NCI-H345 treated with DMSO at 0.1 percent for 48 hours (cell line): ENCODE measurements at regions not wholly inside any gene's neighbourhood (a gene's known extent, or its start where the extent isn't known, plus 50 kb on each side); places are given as distances from the start of the nearest gene placed in this dataset.

ENCODE experiments used
- DNase-seq: peaks from one replicate; lab custom pipeline; 2025; ENCODE audit not compliant: unreplicated experiment; lab: John Stamatoyannopoulos, UW

DNA sequence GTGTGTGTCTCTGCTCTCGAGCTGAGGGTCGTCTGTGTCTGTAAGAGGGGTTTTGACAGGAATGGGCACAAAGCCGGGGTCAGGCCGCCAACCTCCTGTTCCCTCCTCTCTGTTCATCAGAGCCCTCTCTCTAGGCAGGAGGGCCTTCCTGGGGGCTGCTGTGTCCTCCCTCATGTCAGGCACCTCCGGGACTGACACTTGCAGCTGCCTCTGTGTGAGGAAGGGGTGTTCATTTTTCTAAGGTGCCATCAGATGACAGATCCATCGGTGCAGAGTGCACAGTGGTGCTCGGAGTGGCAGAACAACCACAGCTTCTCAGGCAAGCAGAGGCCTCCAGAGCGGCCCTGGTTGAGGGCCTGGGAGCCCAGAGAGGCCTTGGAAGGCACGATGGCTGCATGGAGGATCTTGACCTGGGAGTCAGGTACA is 265.4 kb upstream of the B3GAT1 start:
- no peak for DNase-seq

DNA sequence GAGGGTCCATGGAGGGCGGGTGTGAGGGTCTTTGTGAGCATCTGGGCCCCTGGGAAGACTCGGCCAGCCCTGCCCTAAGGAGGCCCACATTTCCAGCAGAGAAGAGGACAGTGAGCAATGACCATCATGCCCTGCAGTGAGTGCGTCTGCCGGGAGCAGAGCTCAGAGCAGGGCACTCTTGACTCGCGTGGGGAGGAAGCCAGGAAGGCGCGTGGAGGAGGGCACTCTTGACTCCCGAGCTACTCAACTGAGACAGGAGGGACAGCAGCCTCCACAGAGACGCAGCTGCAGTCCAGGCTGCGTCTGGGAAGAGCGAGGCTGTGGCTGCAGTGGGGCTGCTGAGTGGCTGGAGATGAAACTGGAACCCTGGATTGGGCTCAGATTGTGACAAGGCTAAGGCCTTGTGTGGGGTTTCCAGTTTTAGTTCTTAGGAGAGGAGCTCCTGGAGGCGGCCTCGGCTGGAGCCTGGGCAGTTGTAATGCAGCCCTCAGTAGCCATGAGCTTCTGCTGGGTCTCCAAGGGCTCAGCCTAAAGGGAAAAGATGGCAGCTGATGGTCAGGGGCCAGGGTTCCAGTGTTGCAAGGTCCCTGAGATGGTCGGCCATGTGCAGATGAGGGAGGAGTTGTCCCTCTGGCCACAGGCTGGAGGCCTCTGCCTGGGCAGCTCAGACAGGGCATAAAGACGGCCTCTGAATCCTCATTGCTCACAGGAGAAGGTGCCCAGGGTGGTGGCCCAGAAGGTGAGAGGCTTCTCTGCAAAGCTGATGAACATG is 264.7 kb upstream of the B3GAT1 start:
- no peak for DNase-seq

DNA sequence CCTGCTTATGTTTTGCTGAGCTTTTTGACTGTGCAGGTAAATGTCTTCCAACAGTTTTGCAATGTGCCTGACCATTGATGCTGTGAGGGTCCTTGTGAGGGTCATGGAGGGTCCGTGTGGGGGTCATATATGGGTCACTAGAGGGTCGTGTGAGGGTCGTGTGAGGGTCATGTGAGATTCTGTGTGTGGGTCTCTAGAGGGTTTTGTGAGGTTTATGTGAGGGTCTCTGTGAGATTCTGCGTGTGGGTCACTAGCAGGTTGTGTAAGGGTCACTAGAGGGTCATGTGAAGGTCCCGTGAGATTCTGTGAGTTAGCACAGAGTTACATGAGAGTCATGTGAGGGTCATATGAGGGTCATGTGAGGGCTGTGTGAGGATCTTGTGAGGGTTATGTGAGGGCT is 263.9 kb upstream of the B3GAT1 start:
- DNase-seq = no peak

DNA sequence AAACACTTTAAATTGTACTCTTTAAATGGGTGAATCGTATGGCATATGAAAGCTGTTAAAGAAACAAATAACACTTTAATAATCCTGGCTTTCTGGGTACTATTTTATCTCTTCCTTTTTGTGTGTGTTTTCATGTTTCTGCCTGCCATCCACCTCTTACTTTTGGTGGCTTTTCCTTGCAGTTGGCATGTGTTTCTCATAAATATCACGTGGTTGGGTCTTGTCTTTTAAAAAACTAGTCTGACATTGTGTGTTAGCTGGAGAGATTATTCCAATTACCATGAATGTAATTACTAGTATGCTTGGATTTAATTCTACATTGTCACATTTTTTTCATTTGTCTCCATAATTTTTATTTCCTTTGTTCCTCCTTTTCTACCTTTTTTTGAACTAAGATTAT is 262.9 kb upstream of the B3GAT1 start:
- no peak for DNase-seq

DNA sequence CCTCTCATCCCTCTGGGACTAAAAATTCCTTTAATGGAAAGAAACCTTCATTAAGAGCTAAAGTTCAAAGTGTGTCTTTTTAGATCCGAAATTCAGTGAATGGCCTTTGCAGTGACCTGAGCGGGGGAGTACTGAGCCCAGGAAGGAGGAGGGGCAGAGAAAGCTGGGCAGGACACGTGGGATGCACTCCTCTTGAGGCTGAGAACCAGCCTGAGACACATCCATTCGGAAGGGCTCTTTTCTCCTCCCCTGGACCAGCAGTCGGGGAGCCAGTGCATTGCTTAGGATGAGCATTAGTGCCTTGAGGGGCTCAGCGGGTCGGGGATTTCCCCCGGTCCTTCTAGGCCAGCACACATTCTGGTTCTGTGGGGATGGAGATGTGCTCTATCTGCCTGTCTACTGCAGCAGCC is 258.9 kb upstream of the B3GAT1 start:
- no peak for DNase-seq

DNA sequence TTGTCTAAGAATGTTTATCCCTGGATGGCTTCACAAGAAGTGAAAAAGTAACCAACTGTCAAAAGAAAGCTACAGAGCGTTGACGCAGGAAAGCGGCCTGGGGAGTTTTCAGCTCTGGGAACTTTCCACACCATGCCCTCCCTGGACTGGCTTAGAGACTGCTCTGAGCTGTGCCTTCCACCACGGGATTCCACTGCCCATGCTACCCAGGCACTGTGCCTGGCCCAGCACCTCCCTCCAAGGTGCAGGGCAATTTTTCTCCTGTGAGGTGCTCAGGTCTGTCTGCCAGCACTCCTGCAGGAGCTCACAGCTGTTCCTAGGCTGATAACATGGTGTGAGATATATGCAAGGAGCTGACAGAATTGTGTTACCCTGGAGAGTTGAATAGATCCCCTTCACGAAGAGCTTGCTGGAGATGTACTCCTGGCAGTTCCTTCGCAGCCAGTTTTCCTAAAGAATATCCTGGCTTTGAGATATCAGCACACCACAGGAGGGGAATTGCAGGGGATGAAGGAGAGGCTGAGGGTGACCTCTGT is 258.3 kb upstream of the B3GAT1 start:
- DNase-seq = no peak

DNA sequence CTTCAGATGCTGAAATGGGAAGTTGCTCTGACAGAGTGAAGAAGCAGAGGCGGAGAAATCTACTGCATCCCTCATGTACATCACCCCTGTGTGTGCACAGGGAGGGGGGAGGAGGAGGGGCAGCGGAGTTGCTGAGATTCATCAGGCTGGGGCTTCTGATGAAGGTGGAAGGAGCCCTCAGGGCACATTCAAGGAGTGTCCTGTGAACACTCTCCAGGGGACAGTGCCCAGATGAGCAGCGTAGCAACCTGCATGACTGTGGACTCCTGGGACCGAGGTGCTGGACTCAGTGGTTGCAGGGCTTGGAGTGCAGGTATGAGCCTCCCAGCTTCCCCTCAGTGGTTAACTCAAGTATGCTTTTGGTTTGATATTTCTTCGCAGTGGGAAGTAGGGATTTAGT is 257.8 kb upstream of the B3GAT1 start:
- DNase-seq = no peak

DNA sequence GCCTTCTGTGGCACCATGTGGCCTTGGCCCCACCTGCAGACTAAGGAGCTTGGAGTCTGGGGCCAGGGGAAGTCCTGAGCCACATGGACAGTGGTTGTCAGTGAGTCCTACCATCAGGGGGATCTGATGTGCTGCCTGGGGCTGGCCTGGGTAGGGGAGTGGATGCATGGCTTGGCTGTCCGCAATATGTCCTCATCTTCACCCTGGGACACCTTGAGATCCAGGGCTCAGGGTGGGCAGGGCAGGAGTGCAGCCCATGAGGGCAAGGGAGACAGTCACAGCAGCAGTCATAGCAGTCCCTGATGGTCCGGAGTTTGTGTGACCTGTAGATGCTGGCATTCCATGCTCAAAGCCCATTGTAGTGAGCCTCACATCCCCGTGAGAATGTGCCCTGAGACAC is 256.8 kb upstream of the B3GAT1 start:
- DNase-seq = no peak

DNA sequence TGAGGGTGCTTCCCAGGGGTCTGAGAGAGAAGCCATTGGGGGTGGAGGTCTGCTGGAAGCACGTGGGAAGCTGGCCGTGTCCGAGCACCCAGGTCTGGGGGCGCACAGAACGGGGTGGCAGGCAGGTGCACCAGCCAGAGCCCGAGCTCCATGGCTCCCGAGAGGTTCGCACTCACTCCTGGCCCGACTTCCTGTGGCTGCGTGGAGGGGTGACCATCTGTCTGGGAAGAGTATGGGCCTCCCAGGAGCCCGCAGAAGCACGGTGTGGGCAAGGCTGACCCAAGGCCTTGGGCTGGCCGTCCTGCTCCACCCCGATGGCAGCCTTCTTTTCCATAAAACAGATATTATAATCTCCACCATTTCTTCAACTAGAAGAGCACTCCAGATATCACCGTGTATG is 256.0 kb upstream of the B3GAT1 start:
- DNase-seq = no peak

DNA sequence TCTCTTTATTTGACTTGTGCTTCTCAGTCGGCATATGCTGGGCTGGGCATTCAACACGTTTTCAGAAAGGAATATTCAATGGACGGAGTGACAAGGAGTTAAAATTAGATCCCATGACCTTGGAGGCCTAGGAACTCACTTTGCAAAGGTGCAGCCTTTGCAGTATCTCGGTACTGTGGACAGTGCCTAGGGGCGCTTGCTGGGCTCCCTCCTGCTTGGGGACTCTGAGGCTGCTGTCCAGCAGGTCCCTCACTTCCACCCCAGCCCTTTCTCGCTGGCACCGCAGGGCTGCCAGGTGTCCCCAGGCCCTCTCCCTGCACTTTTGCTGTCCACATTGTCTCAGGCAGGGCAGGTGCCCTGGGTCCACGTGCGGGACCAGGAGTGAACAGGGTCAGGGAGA is 255.5 kb upstream of the B3GAT1 start:
- no peak for DNase-seq

DNA sequence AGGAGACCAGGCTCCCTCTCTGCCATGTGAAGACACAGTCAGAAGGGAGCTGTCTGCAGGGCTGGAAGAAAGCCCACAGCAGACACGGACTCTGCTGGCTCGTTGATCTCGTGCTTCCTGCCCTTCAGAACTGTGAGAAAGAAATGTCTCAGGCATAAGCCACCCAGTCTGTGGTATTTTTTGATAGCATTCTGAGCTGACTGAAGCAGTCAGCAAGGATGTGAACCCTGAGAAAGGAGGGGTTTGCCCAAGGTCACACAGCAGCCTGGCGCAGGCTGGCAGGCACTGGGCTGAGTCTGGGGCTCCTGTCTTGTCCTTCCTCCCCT is 255.1 kb upstream of the B3GAT1 start:
- DNase-seq = no peak

DNA sequence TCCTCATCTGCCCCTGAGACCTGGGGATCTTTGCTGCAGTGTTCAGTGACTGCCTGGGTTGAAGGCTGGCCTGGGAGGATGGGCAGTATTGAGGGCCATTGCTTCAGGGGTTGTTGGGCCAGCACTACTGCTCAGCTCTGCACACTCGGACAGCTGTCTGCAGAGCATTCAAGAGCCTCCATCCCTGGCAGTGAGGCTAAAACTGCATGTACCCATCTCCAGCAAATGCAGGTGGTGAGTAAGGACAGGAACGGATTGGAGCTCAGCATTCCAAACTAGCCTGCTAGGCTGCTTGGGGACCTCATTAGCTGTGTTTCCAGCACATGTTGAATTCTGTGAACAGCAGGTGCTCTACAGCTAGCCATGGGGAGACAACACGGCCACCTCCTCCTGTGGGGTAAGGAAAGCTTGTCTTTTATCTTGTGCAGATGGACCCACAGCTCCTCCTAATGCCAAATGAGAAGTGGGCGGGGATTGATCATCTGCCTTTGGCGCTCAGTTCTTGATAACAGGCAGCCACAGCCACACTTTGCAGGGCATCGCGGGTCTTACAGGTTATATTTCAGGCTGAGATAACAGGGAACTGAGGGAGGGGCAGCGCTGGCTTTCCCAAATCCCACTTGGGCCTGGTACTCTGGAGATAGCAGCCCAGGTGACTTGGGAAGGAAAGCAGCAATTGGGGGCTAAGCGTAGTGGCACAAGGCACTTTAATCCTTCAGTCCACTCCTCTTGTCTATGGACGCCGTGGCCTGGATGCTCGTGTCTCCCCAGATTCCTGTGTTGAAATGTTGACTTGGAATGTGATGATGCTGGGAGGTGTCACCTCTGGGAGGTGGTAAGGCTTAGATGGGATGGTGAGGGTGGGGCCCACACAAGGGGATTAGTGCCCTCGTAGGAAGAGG is 254.5 kb upstream of the B3GAT1 start:
- DNase-seq = no peak

DNA sequence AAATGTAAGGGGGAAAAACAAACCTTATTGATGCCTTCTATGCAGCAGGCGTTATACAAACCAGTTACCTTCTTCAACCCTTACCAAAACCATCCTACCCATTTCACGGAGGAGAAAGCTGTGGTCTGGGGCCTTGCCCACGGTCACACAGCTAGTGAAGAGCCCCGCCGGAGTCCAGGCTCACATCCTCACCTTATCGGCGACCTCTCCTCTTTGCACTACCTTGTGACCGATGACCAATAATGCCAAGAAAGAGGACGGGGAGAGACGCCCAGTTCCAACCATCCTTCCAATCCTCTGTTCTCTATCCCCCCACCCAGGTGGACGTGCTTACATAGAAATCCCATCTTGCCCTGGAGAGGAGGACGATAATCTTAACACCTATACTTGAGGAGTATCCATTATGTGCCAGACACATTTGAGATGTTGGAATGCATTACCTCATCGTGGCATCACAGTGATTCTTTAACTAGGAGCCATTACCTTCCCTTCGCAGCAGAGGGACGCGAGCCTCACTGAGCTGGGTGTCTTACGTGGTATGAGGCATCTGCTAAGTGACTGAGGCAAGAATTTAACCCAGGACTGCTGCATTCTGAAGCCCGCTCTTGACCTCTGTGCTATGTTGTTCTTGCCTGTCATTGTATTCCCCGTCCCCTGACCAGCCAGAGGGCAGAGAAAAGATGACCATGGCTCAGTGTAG is 253.7 kb upstream of the B3GAT1 start:
- DNase-seq = no peak

DNA sequence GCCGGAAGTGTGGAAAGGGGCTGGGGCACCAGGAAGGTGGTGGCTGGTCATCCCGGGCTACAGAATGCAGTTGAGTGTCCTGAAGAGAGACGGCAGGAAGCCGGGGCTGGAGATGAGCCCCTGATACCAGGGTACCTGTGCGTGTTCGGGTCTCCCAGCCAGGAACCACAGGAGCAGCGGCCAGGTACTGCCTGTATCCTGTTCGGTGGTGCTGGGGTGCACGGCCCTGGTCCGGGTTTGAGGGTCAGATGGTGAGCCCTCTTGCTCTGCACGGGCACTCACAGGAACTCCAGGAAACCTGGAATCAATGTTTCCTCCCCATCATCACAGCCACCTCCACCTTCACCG is 253.1 kb upstream of the B3GAT1 start:
- DNase-seq = no peak

DNA sequence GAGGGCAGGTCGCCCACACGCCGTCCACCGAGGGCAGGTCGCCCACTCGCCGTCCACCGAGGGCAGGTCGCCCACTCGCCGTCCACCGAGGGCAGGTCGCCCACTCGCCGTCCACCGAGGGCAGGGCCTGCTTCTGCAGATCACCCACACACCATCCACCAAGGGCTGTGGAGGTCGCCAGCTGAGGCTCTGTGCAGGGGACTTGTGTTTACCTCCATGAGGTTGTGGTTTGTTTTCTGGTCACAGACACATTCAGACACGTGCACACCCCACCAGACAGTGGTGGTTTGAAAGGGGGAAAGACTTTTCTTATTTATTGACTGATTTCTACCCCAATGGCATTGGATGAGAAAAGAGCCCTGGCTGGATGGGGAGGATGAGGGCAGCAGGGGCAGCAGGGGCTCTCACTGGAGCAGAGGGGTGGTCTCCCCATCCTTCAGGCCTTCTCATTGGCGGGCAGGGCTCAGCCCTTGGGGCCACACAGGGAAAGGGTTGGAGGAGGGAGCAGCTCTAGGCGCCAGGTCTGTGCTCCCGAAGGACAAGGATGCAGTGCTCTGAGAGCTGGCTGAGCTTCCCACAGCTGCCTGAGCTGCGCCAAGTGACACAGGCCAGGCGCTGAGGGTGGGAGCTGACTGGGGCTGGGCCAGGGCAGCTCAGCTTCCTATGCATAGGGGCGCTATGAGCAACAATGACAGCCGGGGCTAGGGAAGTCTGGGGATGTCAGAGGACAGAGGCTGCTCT is 252.6 kb upstream of the B3GAT1 start:
- no peak for DNase-seq

DNA sequence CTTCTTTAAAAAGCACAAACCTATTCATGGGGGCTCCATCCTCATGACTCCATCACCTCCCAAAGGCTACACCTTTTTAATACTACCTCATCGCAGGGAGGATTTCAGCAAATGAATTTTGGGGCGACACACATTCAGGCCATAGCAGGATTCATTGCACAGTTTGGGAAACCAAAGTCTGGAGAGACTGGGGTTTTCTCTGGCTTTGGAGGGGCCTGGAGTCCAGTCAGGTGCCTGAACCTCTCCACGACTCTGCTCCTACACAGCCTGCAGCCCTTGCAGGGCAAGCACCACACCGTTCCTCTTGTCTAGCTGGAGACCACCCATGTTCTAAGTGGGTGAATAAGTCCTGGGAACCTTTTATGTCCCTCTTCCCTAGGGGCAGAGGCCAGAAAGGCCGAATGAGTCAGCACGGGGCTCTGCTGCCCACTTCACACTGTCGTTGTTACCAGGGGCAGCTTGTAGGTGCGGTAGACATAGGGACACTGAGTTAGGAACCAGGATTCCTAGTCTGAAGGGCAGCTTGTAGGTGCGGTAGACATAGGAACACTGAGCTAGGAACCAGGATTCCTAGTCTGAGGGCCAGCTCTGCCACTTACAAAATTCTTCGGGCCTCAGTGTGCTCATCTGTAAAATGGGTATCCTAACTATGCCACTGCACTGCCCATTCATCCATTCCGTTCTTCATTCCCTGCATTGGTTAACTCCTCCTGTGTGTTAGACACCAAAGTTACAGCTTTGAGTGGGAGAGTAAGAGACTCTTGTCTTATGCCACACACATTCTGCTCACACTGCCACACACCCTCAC is 251.7 kb upstream of the B3GAT1 start:
- no peak for DNase-seq

DNA sequence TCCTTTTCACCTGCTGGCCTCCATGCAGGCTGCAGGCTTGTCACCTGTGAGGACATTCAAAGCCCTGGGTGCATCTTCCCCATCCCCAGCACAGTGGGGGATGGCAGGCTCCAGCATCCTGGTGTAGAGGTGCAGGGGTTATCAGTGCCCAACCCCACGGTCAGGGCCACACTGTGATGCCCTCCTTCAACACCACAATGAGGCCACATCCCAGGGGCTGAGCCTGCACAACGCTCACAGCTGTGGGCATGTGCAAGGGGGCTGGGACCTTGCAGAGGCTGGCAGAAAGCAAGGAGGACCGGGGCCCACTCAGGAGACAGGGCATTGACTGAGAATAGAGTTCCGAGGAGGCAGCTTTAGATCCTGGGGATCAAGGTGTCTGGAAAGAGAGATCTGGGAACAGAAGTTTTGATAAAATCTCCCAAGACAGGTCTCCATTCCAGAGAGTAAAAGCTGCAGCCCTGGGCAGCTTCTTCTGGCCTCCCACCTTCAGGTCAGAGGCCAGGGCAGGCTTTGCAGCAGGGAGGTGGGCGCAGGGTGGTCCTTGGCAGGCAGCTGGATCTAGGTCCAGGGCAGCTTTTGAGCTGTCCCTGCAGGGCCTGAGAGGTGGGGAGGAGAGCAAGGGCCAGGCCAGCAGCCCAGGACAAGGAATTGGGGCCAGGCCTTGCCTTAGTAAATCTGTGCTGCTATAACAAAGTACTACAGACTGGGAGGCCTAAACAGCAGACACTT is 250.8 kb upstream of the B3GAT1 start:
- DNase-seq = no peak

DNA sequence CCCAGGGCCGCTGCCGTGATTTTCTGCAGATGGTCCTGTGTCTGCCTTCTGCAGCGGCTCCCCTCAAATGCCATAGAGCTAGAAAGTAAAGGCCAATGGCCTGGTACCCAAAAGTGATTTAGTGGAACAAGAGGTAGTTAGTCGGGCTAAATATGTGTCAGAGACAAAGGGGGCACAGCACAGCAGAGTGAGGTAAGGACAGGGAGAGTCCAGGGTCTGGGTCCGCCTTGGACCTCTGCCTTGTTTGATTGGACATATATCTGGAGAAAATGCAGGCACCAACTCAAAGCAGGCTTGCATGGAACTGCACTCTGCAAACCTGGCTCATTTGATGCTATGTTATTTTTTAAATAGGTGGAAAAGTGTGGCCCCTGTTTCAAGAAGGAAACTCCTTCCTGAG is 249.6 kb upstream of the B3GAT1 start:
- no peak for DNase-seq

DNA sequence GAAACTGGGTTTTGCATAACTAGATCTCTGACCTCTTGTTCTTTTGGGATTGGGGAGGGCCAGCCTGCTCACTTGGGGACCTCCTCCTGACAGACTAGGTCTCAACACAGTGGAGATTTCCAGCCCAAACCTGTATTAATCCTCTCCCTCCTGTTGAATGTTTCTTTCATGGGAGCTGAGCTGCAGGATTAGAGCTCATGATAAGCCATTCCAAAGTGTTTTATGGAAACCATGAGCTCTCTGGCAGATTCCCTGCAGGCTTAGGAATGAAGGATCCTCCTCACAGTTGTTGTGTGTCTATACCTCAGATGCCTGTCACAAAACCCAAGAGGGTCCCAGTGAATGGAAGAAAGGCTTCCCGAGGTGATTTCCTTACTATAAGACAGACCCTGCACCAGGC is 248.4 kb upstream of the B3GAT1 start:
- DNase-seq = no peak

DNA sequence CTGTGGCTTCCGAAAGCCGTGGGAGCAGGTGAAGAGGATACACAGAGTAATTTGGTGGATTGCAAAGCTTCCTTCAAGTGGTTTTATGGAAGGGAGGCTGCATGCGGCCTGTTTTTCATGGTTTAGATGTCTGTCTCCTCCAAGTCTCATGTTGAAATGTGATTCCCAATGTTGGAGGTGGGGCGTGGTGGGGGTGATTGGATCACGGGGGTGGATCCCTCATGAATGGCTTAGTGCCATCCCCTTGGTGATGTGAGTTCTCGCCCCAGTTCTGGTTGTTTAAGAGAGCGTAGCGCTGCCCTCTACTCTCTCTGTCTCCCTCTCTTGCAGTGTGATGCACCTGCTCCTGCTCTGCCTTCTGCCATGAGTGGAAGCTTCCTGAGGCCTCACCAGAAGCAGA is 247.8 kb upstream of the B3GAT1 start:
- DNase-seq = no peak
